GM19438 (cell line): ENCODE measurements at regions not wholly inside any gene's neighbourhood (a gene's known extent, or its start where the extent isn't known, plus 50 kb on each side); places are given as distances from the start of the nearest gene placed in this dataset.

ENCODE experiments used
- ATAC-seq: cut with Tn5 transposase; IDR thresholded peaks from one replicate; pipeline ENCODE4 v1.9.1; 2021; ENCODE audit warnings: low read depth; ENCODE audit not compliant: unreplicated experiment

DNA sequence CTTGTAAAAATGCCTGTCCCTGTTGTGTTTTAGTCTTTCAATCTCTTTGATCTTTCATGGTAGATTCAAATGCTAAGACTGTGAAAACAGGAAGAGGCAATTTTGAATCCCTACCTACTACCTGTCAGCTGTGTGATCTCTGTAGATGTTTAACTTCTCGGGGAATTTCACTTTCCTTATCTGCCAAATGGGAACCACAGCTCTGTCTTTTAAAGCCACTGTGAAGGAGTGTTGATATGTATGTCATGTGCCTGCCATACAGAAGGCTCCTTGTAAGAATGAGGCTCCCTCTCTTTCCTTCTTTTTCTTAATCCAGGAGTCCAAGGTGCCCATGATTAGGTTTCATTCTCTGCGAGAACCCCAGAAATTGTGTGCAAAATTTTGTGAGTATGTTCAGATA, 139.6 kb upstream of the ADAMTS9 start:
- ATAC-seq: peak; percentile 96

DNA sequence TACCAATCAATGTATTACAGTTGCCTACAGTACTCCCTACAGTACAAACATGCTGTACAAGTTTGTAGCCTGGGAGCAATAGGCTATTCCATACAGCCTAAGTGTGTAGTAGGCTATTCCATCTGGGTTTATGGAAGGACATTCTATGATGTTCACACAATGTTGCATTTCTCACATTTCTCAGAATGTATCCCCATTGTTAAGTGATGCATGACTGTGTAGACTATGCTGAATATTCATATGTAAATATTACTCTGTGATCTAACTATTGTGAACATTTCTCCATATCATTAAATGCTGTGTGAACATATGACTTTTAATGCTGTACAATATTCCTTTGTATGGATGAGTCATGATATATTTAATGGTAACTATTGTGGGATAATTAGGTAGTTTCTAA, 139.2 kb upstream of the ADAMTS9 start:
- peak; percentile 22 for ATAC-seq

DNA sequence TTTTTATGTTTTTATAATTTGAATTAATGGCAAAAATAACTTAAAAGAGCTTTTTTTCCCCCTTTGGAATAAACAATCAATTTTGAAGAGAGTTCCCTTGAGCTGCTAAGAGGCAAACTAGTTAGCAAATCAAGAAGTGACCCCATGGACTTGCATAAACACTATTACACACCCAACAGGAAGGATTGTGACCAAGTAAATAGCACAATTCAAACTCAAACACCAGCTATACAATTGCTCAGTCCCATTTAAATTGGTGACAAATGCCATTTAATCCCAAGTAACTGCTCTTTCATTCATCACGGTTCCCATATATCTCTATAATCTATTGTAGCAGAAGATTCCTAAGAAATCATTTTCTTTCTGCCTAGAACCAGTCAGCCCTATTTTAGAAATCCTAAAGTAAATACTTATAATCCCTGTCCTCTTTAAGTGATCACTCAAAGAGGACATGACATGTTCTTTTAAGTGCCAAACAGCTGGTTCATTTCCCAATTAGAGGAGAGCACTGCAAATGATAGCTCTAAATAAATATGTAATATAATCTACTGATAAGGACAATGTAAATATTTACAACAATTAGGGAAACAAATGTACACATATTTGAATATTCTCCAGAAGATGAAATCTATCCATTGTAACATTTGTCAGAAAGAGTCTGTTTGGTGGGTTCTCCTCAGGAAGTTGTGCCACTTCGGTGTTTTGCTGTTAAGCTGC, 137.8 kb upstream of the ADAMTS9 start:
- no peak for ATAC-seq

DNA sequence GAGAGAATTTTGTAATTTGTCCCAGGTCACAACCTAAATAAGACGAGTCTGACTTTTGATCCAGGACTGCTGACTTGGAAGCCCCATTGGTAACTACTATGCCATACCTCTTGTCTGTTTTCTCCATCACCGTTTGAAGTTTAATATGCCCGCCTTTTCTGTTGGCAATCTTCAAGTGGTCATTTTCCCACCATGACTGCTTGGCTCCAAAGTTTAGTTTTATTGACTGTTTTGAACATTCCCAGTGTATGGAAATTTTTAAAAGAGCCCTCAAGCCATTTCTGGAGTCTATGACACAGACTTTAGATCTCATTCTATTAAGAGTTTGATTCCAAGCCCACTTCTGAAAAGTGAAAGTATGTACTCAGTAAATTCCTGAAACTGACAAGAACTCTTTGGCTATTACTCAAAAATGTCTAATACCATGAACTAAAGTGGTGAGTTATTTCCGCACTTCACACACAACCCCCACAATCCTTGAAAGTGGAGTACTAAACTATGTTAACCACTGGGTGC, 136.7 kb upstream of the ADAMTS9 start:
- no peak for ATAC-seq

DNA sequence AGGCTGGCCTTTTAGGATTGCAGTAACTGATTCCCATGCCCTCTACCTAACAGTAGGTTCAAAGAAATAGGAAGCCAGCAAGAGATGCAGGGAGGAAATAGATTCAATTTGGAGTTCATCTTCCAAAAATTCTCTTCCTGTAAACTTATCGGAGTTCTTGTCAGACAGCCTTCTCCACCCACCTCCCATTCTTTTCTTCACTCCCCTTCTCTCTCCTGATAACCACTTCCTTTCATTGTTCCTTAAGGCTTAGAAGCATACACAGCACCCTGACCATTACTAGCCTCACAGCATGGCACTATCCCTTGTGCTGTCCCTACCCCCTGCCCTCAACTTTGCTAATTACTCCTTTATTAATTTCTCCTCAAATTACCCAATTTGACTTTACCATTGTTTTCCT, 130.4 kb upstream of the ADAMTS9 start:
- ATAC-seq: no peak

DNA sequence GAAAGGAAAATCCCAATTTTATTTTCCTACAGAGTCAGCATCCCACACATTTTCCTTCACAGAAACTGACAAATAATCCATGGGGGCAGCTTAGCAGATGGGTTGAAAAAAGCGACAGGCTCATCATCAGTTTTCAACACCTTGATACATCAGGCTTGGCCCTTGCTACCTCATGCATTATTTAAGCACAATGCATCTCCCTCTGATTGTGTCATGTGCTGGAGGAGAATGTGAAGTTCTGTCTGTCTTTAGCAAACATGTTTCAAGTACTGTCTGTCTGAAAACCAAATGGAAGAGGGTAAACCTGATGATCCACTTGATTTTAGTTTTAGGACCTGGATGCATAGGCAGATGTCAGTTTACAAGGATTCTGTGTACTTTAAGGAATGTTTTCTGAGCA, 128.6 kb upstream of the ADAMTS9 start:
- ATAC-seq: no peak

DNA sequence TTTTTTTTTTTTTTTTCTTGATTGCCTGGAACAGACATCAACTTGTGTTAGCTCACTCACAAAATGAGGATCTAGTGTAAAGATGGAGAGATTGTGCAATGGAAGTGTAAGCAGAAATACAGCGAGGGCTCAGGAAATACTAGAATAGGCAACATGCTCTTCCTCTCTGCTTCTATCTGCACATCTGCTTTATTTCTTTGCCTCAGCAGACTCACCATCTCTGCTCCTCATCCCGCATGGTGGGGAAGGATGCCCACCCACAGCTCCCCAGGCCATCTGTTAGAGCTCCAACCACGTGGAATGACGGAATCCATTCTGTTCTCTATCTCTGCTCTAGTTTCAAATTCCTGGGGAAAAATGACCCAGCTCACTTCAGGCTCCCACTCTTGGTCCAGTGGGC, 128.0 kb upstream of the ADAMTS9 start:
- no peak for ATAC-seq

DNA sequence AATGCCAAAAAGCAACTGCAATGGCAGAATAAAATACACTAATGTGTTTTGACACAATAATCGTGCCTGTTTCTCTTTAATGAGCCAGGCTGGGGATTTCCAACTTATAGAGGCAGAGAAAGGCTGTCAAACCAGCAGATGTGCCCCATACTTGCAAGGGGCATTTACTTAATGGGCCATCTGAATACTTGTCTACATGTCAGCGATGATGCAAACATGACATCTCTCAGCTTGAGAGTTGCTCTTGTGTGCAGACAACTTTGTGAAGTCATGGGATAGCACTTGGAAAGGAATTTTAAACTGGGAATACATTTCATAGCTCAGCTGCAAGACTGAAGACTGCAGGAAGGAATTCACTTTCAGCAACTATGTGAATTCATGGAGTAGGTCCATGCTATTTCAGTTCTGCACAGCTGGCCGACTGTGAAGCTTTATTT, 127.4 kb upstream of the ADAMTS9 start:
- ATAC-seq: no peak

DNA sequence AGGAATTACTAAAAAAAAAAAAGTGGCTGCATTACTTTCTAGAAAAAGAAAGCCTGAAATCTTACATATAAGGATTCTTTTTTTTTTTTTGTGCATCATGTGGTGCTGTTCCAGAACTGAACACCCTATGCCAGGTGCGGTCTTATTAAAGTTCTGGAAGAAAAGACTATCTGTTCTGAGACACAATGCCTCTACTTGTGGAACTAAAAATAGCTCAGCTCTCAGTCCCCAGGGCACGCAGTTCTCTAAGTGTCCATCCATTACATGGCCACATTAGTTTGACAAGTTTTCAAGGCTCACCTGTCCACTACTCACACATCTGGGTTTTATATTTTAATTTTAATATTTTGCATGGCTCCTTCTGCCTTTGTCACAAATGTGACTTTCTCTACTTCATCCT, 126.6 kb upstream of the ADAMTS9 start:
- ATAC-seq: no peak

DNA sequence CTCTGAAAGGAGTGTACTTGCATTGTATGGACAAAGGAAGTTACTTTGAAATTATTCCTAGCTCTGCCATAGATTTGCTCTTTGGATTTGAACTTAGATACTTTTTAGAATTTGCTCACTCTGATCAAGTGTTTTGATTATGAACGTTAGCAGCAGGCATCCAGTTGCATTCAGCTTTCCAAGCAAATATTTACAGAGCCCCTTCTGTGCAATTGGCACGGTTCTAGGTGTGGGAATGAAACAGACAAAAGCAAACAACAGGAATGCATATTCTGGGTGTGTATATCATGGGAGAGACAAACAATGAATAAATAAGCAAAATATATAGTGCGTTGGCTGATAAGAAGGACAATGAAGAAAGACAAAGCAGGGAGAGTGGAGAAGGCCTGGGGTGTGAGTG, 125.5 kb upstream of the ADAMTS9 start:
- no peak for ATAC-seq

DNA sequence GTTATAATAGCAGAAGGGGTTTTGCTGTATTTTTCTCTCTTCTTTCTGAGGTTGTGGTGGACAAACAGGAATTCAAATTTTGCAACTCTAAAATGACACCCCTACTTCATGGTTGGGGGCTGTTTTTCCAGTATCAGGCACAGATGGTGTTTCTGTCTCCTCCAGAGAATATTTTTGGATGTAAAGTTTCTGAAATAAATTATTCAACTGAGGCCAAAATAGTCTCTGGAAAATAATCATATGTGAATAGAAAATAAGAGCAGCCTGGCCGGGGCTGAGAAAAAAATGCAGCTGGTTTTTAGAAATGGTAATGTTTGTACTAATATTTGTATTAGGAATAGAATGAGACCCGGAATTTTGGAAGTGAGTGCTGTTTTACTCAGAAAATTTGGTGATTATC, 121.3 kb upstream of the ADAMTS9 start:
- ATAC-seq: no peak

DNA sequence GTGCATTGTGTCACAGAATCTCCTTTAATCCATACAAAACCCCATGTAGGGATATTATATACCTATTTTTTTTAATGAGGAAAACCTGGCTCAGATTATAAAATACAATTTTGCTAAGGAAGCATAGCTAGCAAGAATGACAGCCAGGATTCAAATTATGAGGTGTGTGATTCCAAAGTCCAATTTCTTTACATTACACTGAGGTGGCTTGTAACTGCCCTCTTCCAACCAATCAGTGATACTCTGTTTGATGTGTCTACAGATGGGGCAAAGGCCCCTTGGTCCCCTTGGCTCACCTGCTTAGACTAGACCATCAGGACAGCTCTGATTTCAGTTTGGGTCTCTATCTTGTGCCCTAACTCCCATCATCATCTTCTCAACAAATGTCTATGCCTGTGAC, 120.3 kb upstream of the ADAMTS9 start:
- no peak for ATAC-seq

DNA sequence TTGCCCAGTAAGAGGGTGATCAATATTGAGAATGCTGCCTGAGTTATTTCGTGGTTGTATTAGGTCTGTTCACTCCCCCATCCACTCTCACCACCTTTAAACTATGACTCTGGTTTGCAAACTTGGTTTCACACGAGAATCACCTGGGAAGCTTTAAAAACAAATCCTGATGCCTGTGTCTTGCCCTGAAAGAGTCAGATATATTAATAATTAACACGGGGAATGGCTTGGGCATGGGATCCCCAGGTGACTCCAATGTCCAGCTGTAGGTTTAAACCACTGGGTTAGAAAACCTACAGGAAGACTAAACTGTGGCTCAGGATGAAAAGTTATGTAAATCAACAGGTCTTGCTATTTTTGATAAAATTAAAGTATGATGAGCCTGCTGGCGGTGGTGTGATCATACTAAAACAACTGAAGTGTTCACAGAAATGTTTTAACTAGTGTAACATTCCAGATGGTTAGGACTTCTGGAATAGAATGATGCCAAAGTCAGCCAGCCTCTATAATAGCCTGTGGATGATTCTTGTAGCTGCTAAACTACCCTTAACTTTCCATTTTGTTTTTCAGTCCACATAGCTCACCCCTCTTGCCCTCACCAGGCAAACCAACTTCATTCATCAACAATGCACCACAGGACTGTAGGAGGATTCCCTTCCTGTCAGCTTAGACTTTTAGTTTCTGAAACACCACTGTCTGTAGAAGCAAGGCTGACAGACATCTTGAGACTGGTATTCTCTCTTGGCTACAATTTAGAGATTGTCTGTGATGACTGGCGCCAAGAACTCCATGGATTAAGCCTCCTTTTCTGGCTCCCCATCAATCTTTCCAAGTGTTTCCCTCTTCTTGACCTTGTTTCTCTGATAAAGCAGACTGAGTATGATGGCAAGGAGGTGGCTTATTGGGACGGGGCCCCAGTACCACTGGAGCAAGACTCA, 119.1 kb upstream of the ADAMTS9 start:
- no peak for ATAC-seq

DNA sequence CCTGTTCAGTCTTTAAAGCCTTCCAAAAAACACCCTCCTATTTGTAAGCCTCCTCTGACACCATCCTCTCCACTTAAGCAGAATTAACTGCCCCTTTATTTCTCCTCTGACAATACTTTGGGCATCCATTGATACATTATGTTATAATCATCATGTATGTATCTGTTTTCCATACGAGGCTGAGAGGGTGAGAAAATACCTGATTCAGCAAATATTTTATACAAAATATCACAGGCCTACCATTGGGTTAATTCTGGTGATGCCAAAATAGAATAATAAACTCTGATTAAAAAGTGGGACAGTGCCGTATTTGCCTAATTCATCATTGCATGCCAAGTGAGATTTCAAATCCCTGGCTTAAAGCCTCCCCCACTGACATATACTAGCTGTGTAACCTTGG, 118.2 kb upstream of the ADAMTS9 start:
- ATAC-seq: no peak

DNA sequence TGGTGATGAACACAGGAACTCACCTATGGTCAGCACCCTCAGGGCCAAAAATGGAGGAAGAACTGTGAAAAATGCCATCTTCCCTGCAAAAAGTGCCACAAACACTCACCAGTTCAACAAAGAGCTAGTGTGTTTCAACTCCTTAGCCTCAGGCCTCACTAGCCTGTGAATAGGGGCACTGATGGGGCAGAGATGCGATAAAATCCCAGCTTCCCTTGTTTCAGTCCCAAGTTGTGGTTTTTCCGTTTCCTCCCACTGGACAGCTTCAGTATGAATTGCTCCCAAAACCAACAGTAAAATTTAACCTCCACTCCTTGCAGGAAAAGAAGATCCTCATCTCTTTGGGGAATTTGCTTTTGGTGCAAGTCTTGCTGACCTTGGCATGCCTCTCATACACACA, 117.4 kb upstream of the ADAMTS9 start:
- ATAC-seq: no peak

DNA sequence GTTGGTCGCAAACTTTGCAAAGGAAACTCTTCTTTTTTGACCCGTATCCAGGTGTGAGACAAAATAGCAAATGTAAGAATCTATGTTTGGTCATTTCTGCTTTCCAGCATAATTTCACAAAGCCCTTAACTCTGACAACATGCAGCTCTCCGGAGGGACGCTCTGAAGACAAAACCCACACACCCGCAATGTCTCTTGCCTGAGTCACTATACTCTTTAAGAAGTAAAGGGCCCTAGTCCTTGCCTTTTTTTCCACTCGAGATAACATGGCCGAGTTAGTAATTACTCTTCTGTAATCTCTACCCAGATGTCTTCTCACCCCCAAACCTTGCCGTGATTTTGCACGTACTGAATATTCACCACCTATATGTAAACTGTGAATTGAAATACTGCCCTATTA, 115.7 kb upstream of the ADAMTS9 start:
- no peak for ATAC-seq

DNA sequence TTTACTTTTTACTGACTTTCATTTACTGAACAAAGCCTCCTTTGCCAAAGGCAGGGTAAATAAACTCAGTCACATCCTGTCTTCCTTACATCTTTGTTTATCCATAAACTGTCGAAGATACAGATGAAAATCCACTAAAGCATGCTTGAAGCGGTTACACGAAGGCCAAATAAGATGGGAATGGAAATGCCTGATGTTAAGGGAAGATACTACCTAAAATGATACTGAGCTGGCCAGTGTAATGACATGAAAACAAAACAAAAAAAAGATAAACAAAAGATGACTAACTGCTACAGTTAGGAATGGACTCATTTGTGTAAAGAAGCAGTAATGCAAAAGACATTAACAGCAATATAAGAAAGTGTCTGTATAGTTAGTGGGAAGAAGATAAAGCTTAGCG, 114.7 kb upstream of the ADAMTS9 start:
- ATAC-seq: no peak

DNA sequence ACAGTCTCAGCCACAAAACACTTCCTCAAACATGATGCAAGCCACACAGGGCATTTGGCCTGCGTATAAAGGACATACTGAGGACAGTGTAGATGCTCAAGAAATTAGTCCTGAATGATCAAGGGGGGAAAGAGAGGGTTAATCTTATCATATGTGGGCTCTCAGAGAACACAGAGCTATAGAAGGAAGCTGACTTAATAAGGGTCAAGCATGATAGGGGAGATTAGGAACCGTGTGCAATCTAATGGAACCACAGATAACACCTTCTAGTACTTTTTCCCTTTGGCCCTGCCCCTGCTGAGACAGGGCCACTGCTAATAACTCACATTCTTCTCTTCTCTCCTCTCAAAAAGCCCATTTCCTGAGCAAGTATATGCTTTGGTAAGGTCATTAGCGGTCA, 114.1 kb upstream of the ADAMTS9 start:
- ATAC-seq: no peak

DNA sequence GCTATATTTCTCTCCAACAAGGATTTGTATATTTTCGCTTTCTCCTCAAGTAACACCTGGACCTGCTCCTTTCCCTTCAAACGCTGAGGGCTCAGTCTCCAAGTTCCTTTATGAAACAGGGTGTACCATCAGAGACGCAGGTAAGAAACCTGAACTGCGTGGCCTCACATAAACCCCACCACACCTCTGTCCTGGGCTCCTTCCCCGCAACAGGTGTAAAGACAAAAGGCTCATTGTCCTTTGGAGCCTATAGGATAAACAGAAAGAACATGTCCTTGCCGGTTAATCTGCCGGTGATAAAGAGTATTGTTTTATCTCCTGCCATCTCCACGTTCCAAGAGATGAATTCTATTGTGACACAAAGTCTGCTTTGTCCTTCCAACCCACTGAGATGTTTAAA, 111.8 kb upstream of the ADAMTS9 start:
- no peak for ATAC-seq

DNA sequence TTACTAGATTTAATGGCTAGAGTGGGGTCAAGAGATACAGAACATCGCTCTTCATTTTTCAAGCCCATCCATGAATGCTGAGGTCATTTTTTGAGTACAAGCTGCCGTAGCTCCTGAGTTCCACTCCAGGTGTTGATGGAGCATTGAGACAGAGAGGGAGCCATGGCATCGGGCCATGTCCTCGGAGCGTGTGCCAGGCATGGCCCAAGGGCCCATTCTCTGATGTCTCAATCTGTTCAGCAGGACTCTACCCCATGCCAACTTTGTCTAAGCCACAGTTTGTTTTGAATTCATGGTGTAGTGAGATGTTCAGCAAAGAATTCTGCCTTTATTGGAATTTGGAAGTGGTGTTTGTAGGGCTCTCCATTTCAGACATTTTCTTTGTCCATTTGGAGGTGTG, 110.5 kb upstream of the ADAMTS9 start:
- ATAC-seq: no peak

DNA sequence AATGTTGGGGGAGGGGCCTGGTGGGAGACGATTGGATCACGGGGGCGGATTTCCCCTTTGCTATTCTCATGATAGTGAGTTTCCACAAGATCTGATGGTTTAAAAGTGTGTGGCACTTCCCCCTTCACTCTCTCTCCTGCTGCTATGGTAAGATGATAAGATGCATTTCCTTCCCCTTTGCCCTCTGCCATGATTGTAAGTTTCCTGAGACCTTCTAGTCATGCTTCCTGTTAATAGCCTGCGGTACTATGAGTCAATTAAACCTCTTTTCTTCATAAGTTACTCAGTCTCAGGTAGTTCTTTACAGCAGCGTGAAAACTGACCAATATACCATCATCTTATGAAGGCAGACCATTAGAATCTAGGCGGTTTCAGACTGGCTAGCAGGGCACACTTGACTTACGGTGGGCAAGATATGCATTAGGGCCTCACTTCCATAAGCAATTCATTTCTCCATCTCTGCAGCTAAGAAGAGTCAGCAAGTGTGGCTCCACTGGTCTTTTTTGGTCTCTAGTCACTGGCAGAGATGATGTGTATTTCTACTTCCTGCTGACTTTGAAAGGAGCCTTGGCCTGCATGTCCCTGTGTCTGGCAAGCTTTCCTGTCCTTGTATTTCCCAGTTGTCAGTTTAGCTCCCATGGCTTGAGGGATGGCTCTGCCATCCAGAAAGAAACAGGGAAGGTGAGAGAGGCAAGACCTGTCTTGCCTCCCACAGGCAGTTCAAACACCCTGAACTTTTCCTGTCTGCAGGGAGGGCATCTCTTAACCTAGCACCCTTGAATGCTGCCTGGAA, 109.0 kb upstream of the ADAMTS9 start:
- ATAC-seq: no peak
